GM19023 (cell line): ENCODE measurements at regions not wholly inside any gene's neighbourhood (a gene's known extent, or its start where the extent isn't known, plus 50 kb on each side); places are given as distances from the start of the nearest gene placed in this dataset.
"Not testable (repeated sequence)": the region's sequence is repeated elsewhere in the genome, so short reads cannot be mapped to it uniquely, and the experiment has no call there.

Experiments
- ATAC-seq: cut with Tn5 transposase; IDR thresholded peaks from one replicate; pipeline ENCODE4 v1.9.1; 2021; ENCODE audit warnings: mild to moderate bottlenecking, moderate library complexity; ENCODE audit not compliant: unreplicated experiment

GRCh38 chr1:87969040-87969439 lies 640.4 kb downstream of the LMO4 start:
- no peak for ATAC-seq

- no peak for ATAC-seq
Observed at GRCh38 chr1:87972811-87973210, 644.1 kb downstream of the LMO4 start.

- no peak for ATAC-seq
Observed at GRCh38 chr1:87973896-87974295, 645.2 kb downstream of the LMO4 start.

- no peak for ATAC-seq
Observed at GRCh38 chr1:87976316-87976715, 647.6 kb downstream of the LMO4 start.

- ATAC-seq, result no peak
Observed at GRCh38 chr1:87977145-87977544, 648.5 kb downstream of the LMO4 start.

- ATAC-seq, result no peak
Observed at GRCh38 chr1:87979079-87979478, 650.4 kb downstream of the LMO4 start.

GRCh38 chr1:87980494-87980893 lies 651.8 kb downstream of the LMO4 start:
- ATAC-seq, result no peak

- no peak for ATAC-seq
Observed at GRCh38 chr1:87981386-87981785, 652.7 kb downstream of the LMO4 start.

GRCh38 chr1:87981810-87982209 lies 653.1 kb downstream of the LMO4 start:
- ATAC-seq, result no peak

- no peak for ATAC-seq
Observed at GRCh38 chr1:87983841-87984240, 655.2 kb downstream of the LMO4 start.

- no peak for ATAC-seq
Observed at GRCh38 chr1:87985071-87985470, 656.4 kb downstream of the LMO4 start.

- ATAC-seq, result no peak
Observed at GRCh38 chr1:87986130-87986866, 657.6 kb downstream of the LMO4 start.

GRCh38 chr1:87989346-87989745 lies 660.7 kb downstream of the LMO4 start:
- no peak for ATAC-seq

- ATAC-seq, result not testable (repeated sequence)
Observed at GRCh38 chr1:87992536-87992935, 663.9 kb downstream of the LMO4 start.

GRCh38 chr1:87993051-87993450 lies 664.4 kb downstream of the LMO4 start:
- ATAC-seq, result no peak

- no peak for ATAC-seq
Observed at GRCh38 chr1:87999852-88000251, 671.2 kb downstream of the LMO4 start.

GRCh38 chr1:88001460-88001859 lies 672.8 kb downstream of the LMO4 start:
- ATAC-seq, result no peak

- ATAC-seq, result no peak
Observed at GRCh38 chr1:88003255-88003654, 674.6 kb downstream of the LMO4 start.

- ATAC-seq, result no peak
Observed at GRCh38 chr1:88009916-88010315, 674.2 kb upstream of the PKN2 start.

GRCh38 chr1:88013485-88013884 lies 670.6 kb upstream of the PKN2 start:
- ATAC-seq, result no peak

- no peak for ATAC-seq
Observed at GRCh38 chr1:88014131-88014530, 669.9 kb upstream of the PKN2 start.

- ATAC-seq, result no peak
Observed at GRCh38 chr1:88016947-88017346, 667.1 kb upstream of the PKN2 start.

GRCh38 chr1:88021529-88021928 lies 662.5 kb upstream of the PKN2 start:
- ATAC-seq, result no peak
